GM18502 (cell line): ENCODE measurements at regions not wholly inside any gene's neighbourhood (a gene's known extent, or its start where the extent isn't known, plus 50 kb on each side); places are given as distances from the start of the nearest gene placed in this dataset.

ENCODE experiments used
- ATAC-seq: cut with Tn5 transposase; IDR thresholded peaks from one replicate; pipeline ENCODE4 v1.9.1; 2021; ENCODE audit warnings: mild to moderate bottlenecking; ENCODE audit not compliant: unreplicated experiment, poor library complexity

GRCh38 chrX:39508300-39508692 is 589.5 kb downstream of the BCOR start:
- ATAC-seq, result no peak

- ATAC-seq, result no peak
Observed at GRCh38 chrX:39509157-39509556, 588.6 kb downstream of the BCOR start.

- no peak for ATAC-seq
Observed at GRCh38 chrX:39513836-39514235, 583.9 kb downstream of the BCOR start.

- no peak for ATAC-seq
Observed at GRCh38 chrX:39514801-39515200, 583.0 kb downstream of the BCOR start.

GRCh38 chrX:39516427-39516841 is 581.3 kb downstream of the BCOR start:
- no peak for ATAC-seq

- ATAC-seq, result no peak
Observed at GRCh38 chrX:39518476-39519029, 579.2 kb downstream of the BCOR start.

GRCh38 chrX:39519030-39519488 is 578.7 kb downstream of the BCOR start:
- ATAC-seq, result no peak

- no peak for ATAC-seq
Observed at GRCh38 chrX:39519566-39520301, 578.0 kb downstream of the BCOR start.

GRCh38 chrX:39525758-39526157 is 572.0 kb downstream of the BCOR start:
- no peak for ATAC-seq

- ATAC-seq, result no peak
Observed at GRCh38 chrX:39527025-39527424, 570.7 kb downstream of the BCOR start.

GRCh38 chrX:39528161-39528916 is 569.4 kb downstream of the BCOR start:
- ATAC-seq, result no peak

GRCh38 chrX:39532761-39533160 is 565.0 kb downstream of the BCOR start:
- no peak for ATAC-seq

- ATAC-seq, result no peak
Observed at GRCh38 chrX:39534949-39535348, 562.8 kb downstream of the BCOR start.

GRCh38 chrX:39536211-39536610 is 561.5 kb downstream of the BCOR start:
- ATAC-seq, result no peak

- ATAC-seq, result no peak
Observed at GRCh38 chrX:39541881-39542280, 555.9 kb downstream of the BCOR start.

GRCh38 chrX:39542316-39542715 is 555.4 kb downstream of the BCOR start:
- ATAC-seq, result no peak

- no peak for ATAC-seq
Observed at GRCh38 chrX:39550795-39551361, 546.9 kb downstream of the BCOR start.

GRCh38 chrX:39551762-39552161 is 546.0 kb downstream of the BCOR start:
- no peak for ATAC-seq

GRCh38 chrX:39555431-39555830 is 542.3 kb downstream of the BCOR start:
- ATAC-seq, result no peak

GRCh38 chrX:39556056-39556455 is 541.7 kb downstream of the BCOR start:
- no peak for ATAC-seq

- ATAC-seq, result no peak
Observed at GRCh38 chrX:39559229-39559628, 538.5 kb downstream of the BCOR start.
